ENCODE measurements at regions not wholly inside any gene's neighbourhood (a gene's known extent, or its start where the extent isn't known, plus 50 kb on each side); places are given as distances from the start of the nearest gene placed in this dataset.

GRCh38 chr15:47429376-47429775 lies 287.9 kb upstream of the SEMA6D start:
- ATAC-seq = no peak
- no peak overlapping the region for H3K27ac ChIP-seq
- intact Hi-C loops (cut with DNase I) = no loop called here

DNA sequence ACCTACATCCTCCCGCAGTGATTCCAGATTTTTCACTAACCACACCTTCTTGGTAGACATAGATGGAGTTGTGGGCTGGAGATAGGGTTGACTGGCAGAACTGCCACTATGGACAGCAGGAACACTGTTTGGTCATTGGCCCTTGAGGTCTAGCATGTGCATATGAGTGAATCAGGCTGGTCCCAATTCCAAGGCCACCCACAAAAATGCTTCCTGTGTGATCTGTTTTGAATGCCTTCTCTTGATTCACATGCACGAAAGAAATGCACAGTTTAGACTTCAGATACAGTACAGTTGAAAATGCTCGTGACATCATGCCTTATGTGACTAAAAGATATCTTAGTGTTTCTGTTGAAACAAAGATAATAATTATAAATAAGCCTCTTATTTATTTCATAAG lies 285.8 kb upstream of the SEMA6D start:
- Histone ChIP-seq H3K27ac (no peak overlapping the region), H3K36me3 (no peaks in the 10 kb centered on the region), H3K9me3 (no peaks in the 10 kb centered on the region), H3K4me3 (no peak overlapping the region), H3K27me3 (ENCODE audit: low read depth) (no peaks in the 10 kb centered on the region), H3K4me1 (no peaks in the 10 kb centered on the region)
- intact Hi-C loops (cut with DNase I) = no loop called here
- TF ChIP-seq, protein P1, sequence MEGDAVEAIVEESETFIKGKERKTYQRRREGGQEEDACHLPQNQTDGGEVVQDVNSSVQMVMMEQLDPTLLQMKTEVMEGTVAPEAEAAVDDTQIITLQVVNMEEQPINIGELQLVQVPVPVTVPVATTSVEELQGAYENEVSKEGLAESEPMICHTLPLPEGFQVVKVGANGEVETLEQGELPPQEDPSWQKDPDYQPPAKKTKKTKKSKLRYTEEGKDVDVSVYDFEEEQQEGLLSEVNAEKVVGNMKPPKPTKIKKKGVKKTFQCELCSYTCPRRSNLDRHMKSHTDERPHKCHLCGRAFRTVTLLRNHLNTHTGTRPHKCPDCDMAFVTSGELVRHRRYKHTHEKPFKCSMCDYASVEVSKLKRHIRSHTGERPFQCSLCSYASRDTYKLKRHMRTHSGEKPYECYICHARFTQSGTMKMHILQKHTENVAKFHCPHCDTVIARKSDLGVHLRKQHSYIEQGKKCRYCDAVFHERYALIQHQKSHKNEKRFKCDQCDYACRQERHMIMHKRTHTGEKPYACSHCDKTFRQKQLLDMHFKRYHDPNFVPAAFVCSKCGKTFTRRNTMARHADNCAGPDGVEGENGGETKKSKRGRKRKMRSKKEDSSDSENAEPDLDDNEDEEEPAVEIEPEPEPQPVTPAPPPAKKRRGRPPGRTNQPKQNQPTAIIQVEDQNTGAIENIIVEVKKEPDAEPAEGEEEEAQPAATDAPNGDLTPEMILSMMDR (IDR thresholded peaks at IDR 0.05) = no peak
- ATAC-seq = no peak
- no peak for DNase-seq

More at GRCh38 chr15:47429376-47429775, 287.9 kb upstream of the SEMA6D start:
- DNase-seq = no peak
- no peak overlapping the region for H3K4me3 ChIP-seq
- no peaks in the 10 kb centered on the region for H3K27me3 ChIP-seq (ENCODE audit: low read depth)
- no peaks in the 10 kb centered on the region for H3K4me1 ChIP-seq
- no peaks in the 10 kb centered on the region for H3K36me3 ChIP-seq
- H3K9me3 ChIP-seq = no peaks in the 10 kb centered on the region
- TF ChIP-seq, protein P1 (IDR thresholded peaks at IDR 0.05) = no peak

GRCh38 chr15:47432826-47433225 lies 284.5 kb upstream of the SEMA6D start:
- TF ChIP-seq, protein P1 (IDR thresholded peaks at IDR 0.05) = no peak
- no peaks in the 10 kb centered on the region for H3K27me3 ChIP-seq (ENCODE audit: low read depth)
- no peaks in the 10 kb centered on the region for H3K4me1 ChIP-seq
- DNase-seq (no peak), ATAC-seq (no peak)
- H3K4me3 ChIP-seq = no peak overlapping the region
- H3K36me3 ChIP-seq = no peaks in the 10 kb centered on the region
- intact Hi-C loops (cut with DNase I) = no loop called here
- H3K9me3 ChIP-seq = no peaks in the 10 kb centered on the region
- no peak overlapping the region for H3K27ac ChIP-seq

DNA sequence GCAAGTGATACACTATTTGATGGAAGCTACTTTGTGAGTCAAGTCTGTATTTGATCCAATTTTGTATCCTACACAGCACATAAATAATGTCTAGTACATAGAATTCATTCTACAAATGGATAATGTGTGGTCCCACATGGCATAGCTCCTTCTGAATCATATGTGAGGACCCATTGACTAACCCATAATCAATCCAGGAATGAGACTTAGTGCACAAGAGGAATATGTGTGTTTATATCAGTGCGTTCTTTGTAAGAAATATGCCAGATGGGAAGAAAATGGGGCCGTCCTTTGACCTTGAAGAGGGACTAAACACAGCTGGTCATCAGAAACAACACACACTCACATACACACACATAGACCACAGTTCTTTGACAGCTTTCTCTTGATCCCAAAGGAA lies 282.7 kb upstream of the SEMA6D start:
- TF ChIP-seq, protein P1 (IDR thresholded peaks at IDR 0.05) = no peak
- no peaks in the 10 kb centered on the region for H3K27me3 ChIP-seq (ENCODE audit: low read depth)
- no peak overlapping the region for H3K4me3 ChIP-seq
- H3K27ac ChIP-seq = no peak overlapping the region
- no peaks in the 10 kb centered on the region for H3K4me1 ChIP-seq
- no peaks in the 10 kb centered on the region for H3K9me3 ChIP-seq
- DNase-seq (no peak), ATAC-seq (no peak)
- no peaks in the 10 kb centered on the region for H3K36me3 ChIP-seq
- intact Hi-C loops (cut with DNase I) = no loop called here

GRCh38 chr15:47437491-47437890 lies 279.8 kb upstream of the SEMA6D start:
- no peaks in the 10 kb centered on the region for H3K4me1 ChIP-seq
- no peaks in the 10 kb centered on the region for H3K9me3 ChIP-seq
- intact Hi-C loops (cut with DNase I) = no loop called here

More at GRCh38 chr15:47437491-47437890, 279.8 kb upstream of the SEMA6D start:
- TF ChIP-seq, protein P1 (IDR thresholded peaks at IDR 0.05) = no peak
- no peak overlapping the region for H3K4me3 ChIP-seq
- DNase-seq (no peak), ATAC-seq (no peak)
- H3K36me3 ChIP-seq = no peaks in the 10 kb centered on the region
- H3K27me3 ChIP-seq (ENCODE audit: low read depth) = no peaks in the 10 kb centered on the region
- no peak overlapping the region for H3K27ac ChIP-seq

Measured in lower lobe of right lung (tissue), 2 donors.